Non-pigmented ciliary epithelial cell (primary cell): ENCODE measurements at regions not wholly inside any gene's neighbourhood (a gene's known extent, or its start where the extent isn't known, plus 50 kb on each side); places are given as distances from the start of the nearest gene placed in this dataset.

Source experiments
- DNase-seq: peaks from one replicate; pipeline ENCODE4 v3.0.0-alpha.2; 2010; ENCODE audit warnings: low read depth

- DNase-seq, result no peak
Observed at GRCh38 chrX:97766501-97767095, 882.9 kb downstream of the RPA4 start.

GRCh38 chrX:97787311-97787710 lies 903.6 kb downstream of the RPA4 start:
- DNase-seq, result no peak

- no peak for DNase-seq
Observed at GRCh38 chrX:97787849-97788248, 904.1 kb downstream of the RPA4 start.

- no peak for DNase-seq
Observed at GRCh38 chrX:97790850-97791249, 907.1 kb downstream of the RPA4 start.

- DNase-seq, result no peak
Observed at GRCh38 chrX:97797076-97797475, 913.4 kb downstream of the RPA4 start.

- peak; percentile 17 for DNase-seq
Observed at GRCh38 chrX:97806238-97806637, 922.5 kb downstream of the RPA4 start.

GRCh38 chrX:97806946-97807345 lies 923.2 kb downstream of the RPA4 start:
- DNase-seq, result no peak

GRCh38 chrX:97820170-97820569 lies 936.5 kb downstream of the RPA4 start:
- DNase-seq, result no peak

GRCh38 chrX:97828471-97828870 lies 944.8 kb downstream of the RPA4 start:
- no peak for DNase-seq

GRCh38 chrX:97835969-97836368 lies 952.3 kb downstream of the RPA4 start:
- no peak for DNase-seq

GRCh38 chrX:97841544-97842179 lies 958.0 kb downstream of the RPA4 start:
- DNase-seq, result no peak

GRCh38 chrX:97842468-97843199 lies 958.9 kb downstream of the RPA4 start:
- DNase-seq, result no peak

- no peak for DNase-seq
Observed at GRCh38 chrX:97843200-97843811, 959.6 kb downstream of the RPA4 start.

- DNase-seq, result no peak
Observed at GRCh38 chrX:97844161-97844560, 960.5 kb downstream of the RPA4 start.

GRCh38 chrX:97844943-97845342 lies 961.2 kb downstream of the RPA4 start:
- no peak for DNase-seq

GRCh38 chrX:97845451-97845850 lies 961.7 kb downstream of the RPA4 start:
- no peak for DNase-seq

GRCh38 chrX:97846228-97846627 lies 962.5 kb downstream of the RPA4 start:
- DNase-seq, result no peak

GRCh38 chrX:97846718-97847237 lies 963.1 kb downstream of the RPA4 start:
- DNase-seq, result no peak

- no peak for DNase-seq
Observed at GRCh38 chrX:97847885-97848679, 964.4 kb downstream of the RPA4 start.

- no peak for DNase-seq
Observed at GRCh38 chrX:97849951-97850350, 966.2 kb downstream of the RPA4 start.

GRCh38 chrX:97850911-97851310 lies 967.2 kb downstream of the RPA4 start:
- no peak for DNase-seq

- no peak for DNase-seq
Observed at GRCh38 chrX:97854086-97854485, 970.4 kb downstream of the RPA4 start.
